Liver (tissue), 3 donors: ENCODE measurements at regions not wholly inside any gene's neighbourhood (a gene's known extent, or its start where the extent isn't known, plus 50 kb on each side); places are given as distances from the start of the nearest gene placed in this dataset.
"Not testable (repeated sequence)": the region's sequence is repeated elsewhere in the genome, so short reads cannot be mapped to it uniquely, and the experiment has no call there.

Experiments used
- REST ChIP-seq: IDR thresholded peaks from 2 replicates; pipeline ENCODE4 v1.6.1; 2016; ENCODE audit warnings: antibody characterized with exemption, mild to moderate bottlenecking
- RXRA ChIP-seq, 2 donors: IDR thresholded peaks; 2 replicates each; pipeline ENCODE4 v1.6.1; 2017 to 2018; ENCODE audit warnings: antibody characterized with exemption in 2 of 2, mild to moderate bottlenecking in 1 of 2
- YY1 ChIP-seq: IDR thresholded peaks from 2 replicates; pipeline ENCODE4 v1.6.1; 2016; ENCODE audit warnings: antibody characterized with exemption, mild to moderate bottlenecking
- TF ChIP-seq, protein P1 (sequence below): fragments of 150-350 bp; IDR thresholded peaks from 2 replicates; pipeline ENCODE4 v1.5.1; 2017; ENCODE audit warnings: improper control_type of control experiment, low read depth, low read length; ENCODE audit not compliant: missing input control
- donor health status: healthy.
- donor health status: healthy.

DNA sequence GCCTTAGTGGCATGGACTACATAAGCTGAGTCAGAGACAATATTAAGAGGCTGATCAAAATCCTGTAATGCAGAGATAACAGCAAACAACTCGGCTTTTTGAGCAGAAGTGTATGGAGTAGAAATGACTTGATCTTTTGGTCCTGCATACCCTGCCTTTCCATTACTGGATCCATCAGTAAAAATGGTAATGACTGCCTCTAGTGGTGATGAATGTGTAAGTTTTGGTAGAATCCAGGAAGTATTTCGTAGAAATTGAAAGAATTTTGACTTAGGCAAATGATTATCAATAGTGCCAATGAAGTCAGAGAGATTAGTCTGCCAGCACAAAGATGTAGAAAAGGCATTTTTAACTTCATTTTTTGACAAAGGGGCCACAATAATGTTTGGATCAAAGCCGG is 146.4 kb upstream of the API5 start:
- not testable (repeated sequence) for TF ChIP-seq YY1; REST; RXRA (IDR thresholded peaks at IDR 0.05)
- TF ChIP-seq, protein P1, sequence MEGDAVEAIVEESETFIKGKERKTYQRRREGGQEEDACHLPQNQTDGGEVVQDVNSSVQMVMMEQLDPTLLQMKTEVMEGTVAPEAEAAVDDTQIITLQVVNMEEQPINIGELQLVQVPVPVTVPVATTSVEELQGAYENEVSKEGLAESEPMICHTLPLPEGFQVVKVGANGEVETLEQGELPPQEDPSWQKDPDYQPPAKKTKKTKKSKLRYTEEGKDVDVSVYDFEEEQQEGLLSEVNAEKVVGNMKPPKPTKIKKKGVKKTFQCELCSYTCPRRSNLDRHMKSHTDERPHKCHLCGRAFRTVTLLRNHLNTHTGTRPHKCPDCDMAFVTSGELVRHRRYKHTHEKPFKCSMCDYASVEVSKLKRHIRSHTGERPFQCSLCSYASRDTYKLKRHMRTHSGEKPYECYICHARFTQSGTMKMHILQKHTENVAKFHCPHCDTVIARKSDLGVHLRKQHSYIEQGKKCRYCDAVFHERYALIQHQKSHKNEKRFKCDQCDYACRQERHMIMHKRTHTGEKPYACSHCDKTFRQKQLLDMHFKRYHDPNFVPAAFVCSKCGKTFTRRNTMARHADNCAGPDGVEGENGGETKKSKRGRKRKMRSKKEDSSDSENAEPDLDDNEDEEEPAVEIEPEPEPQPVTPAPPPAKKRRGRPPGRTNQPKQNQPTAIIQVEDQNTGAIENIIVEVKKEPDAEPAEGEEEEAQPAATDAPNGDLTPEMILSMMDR: not testable (repeated sequence)
